ENCODE measurements at regions not wholly inside any gene's neighbourhood (a gene's known extent, or its start where the extent isn't known, plus 50 kb on each side); places are given as distances from the start of the nearest gene placed in this dataset.
A peak's percentile ranks its signal among the peaks of the same experiment; 100 is the strongest.
"Not testable (repeated sequence)": the region's sequence is repeated elsewhere in the genome, so short reads cannot be mapped to it uniquely, and the experiment has no call there.

- no peak for FAIRE-seq
Measured at GRCh38 chr3:194189243-194189791, 53.4 kb downstream of the HES1 start.

GRCh38 chr3:194191850-194192249, 55.9 kb downstream of the HES1 start:
- FAIRE-seq; DNase-seq (ENCODE audit: insufficient read length, low spot score): not testable (repeated sequence)

More at GRCh38 chr3:194189243-194189791, 53.4 kb downstream of the HES1 start:
- no peak for DNase-seq (ENCODE audit: insufficient read length, low spot score)

- DNase-seq (ENCODE audit: insufficient read length, low spot score) = no peak
- no peak for FAIRE-seq
Measured at GRCh38 chr3:194194051-194194756, 58.3 kb downstream of the HES1 start.

- FAIRE-seq (no peak), DNase-seq (ENCODE audit: insufficient read length, low spot score) (no peak)
Measured at GRCh38 chr3:194194757-194195085, 58.8 kb downstream of the HES1 start.

- DNase-seq (ENCODE audit: insufficient read length, low spot score) = no peak
- no peak for FAIRE-seq
Measured at GRCh38 chr3:194195611-194196010, 59.7 kb downstream of the HES1 start.

GRCh38 chr3:194196876-194197275, 60.9 kb downstream of the HES1 start:
- FAIRE-seq = no peak
- no peak for DNase-seq (ENCODE audit: insufficient read length, low spot score)

- FAIRE-seq = no peak
- DNase-seq (ENCODE audit: insufficient read length, low spot score) = no peak
Measured at GRCh38 chr3:194197396-194197960, 61.5 kb downstream of the HES1 start.

- no peak for DNase-seq (ENCODE audit: insufficient read length, low spot score)
- FAIRE-seq = no peak
Measured at GRCh38 chr3:194197981-194198695, 62.2 kb downstream of the HES1 start.

GRCh38 chr3:194198938-194199337, 63.0 kb downstream of the HES1 start:
- DNase-seq (ENCODE audit: insufficient read length, low spot score) (no peak), FAIRE-seq (no peak)

GRCh38 chr3:194200422-194201081, 64.6 kb downstream of the HES1 start:
- FAIRE-seq (no peak), DNase-seq (ENCODE audit: insufficient read length, low spot score) (no peak)

GRCh38 chr3:194201953-194202666, 66.2 kb downstream of the HES1 start:
- FAIRE-seq = no peak
- DNase-seq (ENCODE audit: insufficient read length, low spot score) = no peak

GRCh38 chr3:194203482-194204041, 67.6 kb downstream of the HES1 start:
- DNase-seq (ENCODE audit: insufficient read length, low spot score) = no peak

GRCh38 chr3:194204042-194204987, 68.4 kb downstream of the HES1 start:
- FAIRE-seq = no peak
- DNase-seq (ENCODE audit: insufficient read length, low spot score) = no peak

More at GRCh38 chr3:194203482-194204041, 67.6 kb downstream of the HES1 start:
- FAIRE-seq = peak; percentile 51

GRCh38 chr3:194205675-194206133, 69.8 kb downstream of the HES1 start:
- DNase-seq (ENCODE audit: insufficient read length, low spot score) (no peak), FAIRE-seq (no peak)

GRCh38 chr3:194206320-194206719, 70.4 kb downstream of the HES1 start:
- FAIRE-seq (no peak), DNase-seq (ENCODE audit: insufficient read length, low spot score) (no peak)

- FAIRE-seq (no peak), DNase-seq (ENCODE audit: insufficient read length, low spot score) (no peak)
Measured at GRCh38 chr3:194208709-194209108, 72.8 kb downstream of the HES1 start.

- no peak for FAIRE-seq
- DNase-seq (ENCODE audit: insufficient read length, low spot score) = no peak
Measured at GRCh38 chr3:194212161-194212844, 76.4 kb downstream of the HES1 start.

- FAIRE-seq = no peak
- no peak for DNase-seq (ENCODE audit: insufficient read length, low spot score)
Measured at GRCh38 chr3:194212845-194213331, 76.9 kb downstream of the HES1 start.
